NCI-H146 treated with DMSO at 0.1 percent for 48 hours (cell line): ENCODE measurements at regions not wholly inside any gene's neighbourhood (a gene's known extent, or its start where the extent isn't known, plus 50 kb on each side); places are given as distances from the start of the nearest gene placed in this dataset.
"Not testable (repeated sequence)": the region's sequence is repeated elsewhere in the genome, so short reads cannot be mapped to it uniquely, and the experiment has no call there.

Source experiments
- DNase-seq: peaks from one replicate; lab custom pipeline; 2025; ENCODE audit not compliant: unreplicated experiment; lab: John Stamatoyannopoulos, UW

- DNase-seq = no peak
Observed at GRCh38 chr10:105596749-105597148, 955.7 kb downstream of the SORCS3 start.

GRCh38 chr10:105594296-105594695 lies 953.2 kb downstream of the SORCS3 start:
- DNase-seq = no peak

- no peak for DNase-seq
Observed at GRCh38 chr10:105592468-105592867, 951.4 kb downstream of the SORCS3 start.

GRCh38 chr10:105586451-105587098 lies 945.5 kb downstream of the SORCS3 start:
- no peak for DNase-seq

GRCh38 chr10:105585753-105586152 lies 944.7 kb downstream of the SORCS3 start:
- DNase-seq = no peak

GRCh38 chr10:105585171-105585570 lies 944.1 kb downstream of the SORCS3 start:
- DNase-seq = no peak

- no peak for DNase-seq
Observed at GRCh38 chr10:105579112-105579511, 938.0 kb downstream of the SORCS3 start.

- no peak for DNase-seq
Observed at GRCh38 chr10:105577865-105578607, 936.9 kb downstream of the SORCS3 start.

- DNase-seq = no peak
Observed at GRCh38 chr10:105559333-105560097, 918.4 kb downstream of the SORCS3 start.

- DNase-seq = not testable (repeated sequence)
Observed at GRCh38 chr10:105550453-105550852, 909.4 kb downstream of the SORCS3 start.

GRCh38 chr10:105549731-105550130 lies 908.6 kb downstream of the SORCS3 start:
- DNase-seq = no peak

- DNase-seq = no peak
Observed at GRCh38 chr10:105545101-105545500, 904.0 kb downstream of the SORCS3 start.

GRCh38 chr10:105540381-105540780 lies 899.3 kb downstream of the SORCS3 start:
- DNase-seq = no peak

GRCh38 chr10:105538874-105539273 lies 897.8 kb downstream of the SORCS3 start:
- DNase-seq = no peak

GRCh38 chr10:105535478-105535877 lies 894.4 kb downstream of the SORCS3 start:
- no peak for DNase-seq

GRCh38 chr10:105534086-105534485 lies 893.0 kb downstream of the SORCS3 start:
- no peak for DNase-seq

GRCh38 chr10:105516511-105516910 lies 875.4 kb downstream of the SORCS3 start:
- no peak for DNase-seq

- DNase-seq = no peak
Observed at GRCh38 chr10:105514106-105514505, 873.0 kb downstream of the SORCS3 start.

- no peak for DNase-seq
Observed at GRCh38 chr10:105509517-105509916, 868.4 kb downstream of the SORCS3 start.

- DNase-seq = no peak
Observed at GRCh38 chr10:105506262-105506661, 865.2 kb downstream of the SORCS3 start.

- DNase-seq = no peak
Observed at GRCh38 chr10:105503714-105504113, 862.6 kb downstream of the SORCS3 start.

GRCh38 chr10:105502058-105502457 lies 861.0 kb downstream of the SORCS3 start:
- DNase-seq = no peak
